GM19035 (cell line): ENCODE measurements at regions not wholly inside any gene's neighbourhood (a gene's known extent, or its start where the extent isn't known, plus 50 kb on each side); places are given as distances from the start of the nearest gene placed in this dataset.

Experiments used
- ATAC-seq: cut with Tn5 transposase; IDR thresholded peaks from one replicate; pipeline ENCODE4 v1.9.1; 2021; ENCODE audit not compliant: unreplicated experiment

GRCh38 chr4:67125636-67126514 is 419.4 kb downstream of the CENPC start:
- ATAC-seq = no peak

- no peak for ATAC-seq
Observed at GRCh38 chr4:67124716-67125115, 420.6 kb downstream of the CENPC start.

GRCh38 chr4:67122029-67122428 is 423.3 kb downstream of the CENPC start:
- ATAC-seq = no peak

GRCh38 chr4:67120369-67120768 is 424.9 kb downstream of the CENPC start:
- ATAC-seq = no peak

- ATAC-seq = no peak
Observed at GRCh38 chr4:67109276-67109675, 436.0 kb downstream of the CENPC start.

- ATAC-seq = no peak
Observed at GRCh38 chr4:67106861-67107460, 438.3 kb downstream of the CENPC start.

GRCh38 chr4:67104145-67104544 is 441.2 kb downstream of the CENPC start:
- no peak for ATAC-seq

- no peak for ATAC-seq
Observed at GRCh38 chr4:67103001-67103747, 442.1 kb downstream of the CENPC start.

- no peak for ATAC-seq
Observed at GRCh38 chr4:67101612-67102011, 443.7 kb downstream of the CENPC start.

GRCh38 chr4:67092351-67092750 is 453.0 kb downstream of the CENPC start:
- no peak for ATAC-seq

GRCh38 chr4:67091673-67092072 is 453.6 kb downstream of the CENPC start:
- no peak for ATAC-seq

GRCh38 chr4:67087897-67088296 is 457.4 kb downstream of the CENPC start:
- ATAC-seq = peak; percentile 88

- ATAC-seq = no peak
Observed at GRCh38 chr4:67084783-67085182, 460.5 kb downstream of the CENPC start.

GRCh38 chr4:67083496-67083895 is 461.8 kb downstream of the CENPC start:
- ATAC-seq = no peak

GRCh38 chr4:67082746-67083145 is 462.6 kb downstream of the CENPC start:
- no peak for ATAC-seq

- ATAC-seq = no peak
Observed at GRCh38 chr4:67080046-67080557, 465.2 kb downstream of the CENPC start.

GRCh38 chr4:67071641-67072040 is 473.7 kb downstream of the CENPC start:
- no peak for ATAC-seq

GRCh38 chr4:67055319-67055718 is 490.0 kb downstream of the CENPC start:
- no peak for ATAC-seq

GRCh38 chr4:67054896-67055295 is 490.4 kb downstream of the CENPC start:
- no peak for ATAC-seq

GRCh38 chr4:67052814-67053675 is 492.3 kb downstream of the CENPC start:
- no peak for ATAC-seq
